HCT116 (cell line): ENCODE measurements at regions not wholly inside any gene's neighbourhood (a gene's known extent, or its start where the extent isn't known, plus 50 kb on each side); places are given as distances from the start of the nearest gene placed in this dataset.

ENCODE experiments used
- ATAC-seq: fragments of 200-7000 bp; cut with Tn5 transposase; 2 replicates; pipeline ENCODE4 v1.9.1; 2020; ENCODE audit warnings: mild to moderate bottlenecking, moderate library complexity
- BruUV-seq: library from RNA; stranded (reverse); fragments of 400-500 nt; replicated peaks from 2 replicates; lab custom pipeline; 2021; lab: Mats Ljungman, UMichigan
- CTCF ChIA-PET: fragments of 300-600 bp; sonication (Branson Sonifier 250); formaldehyde crosslinking; loops from one replicate; lab custom pipeline; 2021; ENCODE audit warnings: antibody characterized with exemption; lab: Charles Lee
- POLR2A ChIA-PET: fragments of 300-600, 350-600 bp; sonication (Branson Sonifier 250); formaldehyde crosslinking; loops from one replicate; lab custom pipeline; 2021; ENCODE audit warnings: antibody characterized with exemption; lab: Charles Lee
- RAD21 ChIA-PET, 2 experiments: fragments of 300-600 bp; sonication (Branson Sonifier 250); formaldehyde crosslinking; loops; one replicate each; lab custom pipeline; 2023; ENCODE audit warnings: low total read pairs in 2 of 2; ENCODE audit not compliant: uncharacterized antibody in 2 of 2, unreplicated experiment in 2 of 2, low non-redundant PET in 1 of 2; lab: Charles Lee
- DNase-seq: peaks from one replicate; pipeline ENCODE4 v3.0.0-alpha.2; 2010; ENCODE audit warnings: low read depth, low spot score
- H2AFZ ChIP-seq: fragments of 200-600 bp; shearing (Covaris generic), sonication (generic); 2 replicates; pipeline ENCODE4 v1.6.1; 2017; ENCODE audit warnings: low read depth, mixed run types, mixed read lengths, antibody characterized with exemption, low read length; ENCODE audit not compliant: poor library complexity, severe bottlenecking
- H3K27ac ChIP-seq: 2 replicates; pipeline ENCODE4 v1.5.1; 2012; ENCODE audit warnings: low read depth, low read length
- H3K27me3 ChIP-seq: fragments of 200-600 bp; sonication (generic); 2 replicates; pipeline ENCODE4 v1.6.1; 2016; ENCODE audit warnings: mixed run types, low read length, mixed read lengths; ENCODE audit not compliant: insufficient read depth
- H3K36me3 ChIP-seq, 2 experiments: fragments of 200-500 bp in 1 of 2; fragments of 200-600 bp in 1 of 2; sonication (Bioruptor generic) in 1 of 2; sonication (generic) in 1 of 2; 2 replicates each; pipeline versions ENCODE4 v1.5.1 to v1.6.1; 2014 to 2016; ENCODE audit warnings: low read length in 2 of 2, inconsistent platforms in 1 of 2, mixed read lengths in 1 of 2, mixed run types in 1 of 2; ENCODE audit not compliant: insufficient read depth in 2 of 2, control insufficient read depth in 1 of 2
- H3K4me1 ChIP-seq, 2 experiments: fragments of 200-600 bp in 1 of 2; sonication (generic) in 1 of 2; 2 replicates each; pipeline versions ENCODE4 v1.5.1 to v1.6.1; 2012 to 2017; ENCODE audit warnings: low read length in 2 of 2, inconsistent platforms in 1 of 2, mild to moderate bottlenecking in 1 of 2, mixed read lengths in 1 of 2, mixed run types in 1 of 2, moderate library complexity in 1 of 2; ENCODE audit not compliant: insufficient read depth in 2 of 2, control insufficient read depth in 1 of 2
- H3K4me2 ChIP-seq: fragments of 200-600 bp; sonication (generic); 2 replicates; pipeline ENCODE4 v1.6.1; 2017; ENCODE audit warnings: mixed run types, low read length, mixed read lengths
- H3K4me3 ChIP-seq, 2 experiments: fragments of 200-600 bp in 1 of 2; sonication (generic) in 1 of 2; replicated peaks in 1 of 2; 2 replicates each; pipeline ENCODE4 v1.5.1; 2011 to 2016; ENCODE audit warnings: low read length in 2 of 2, control low read depth in 1 of 2, low read depth in 1 of 2, mild to moderate bottlenecking in 1 of 2, mixed read lengths in 1 of 2, mixed run types in 1 of 2
- H3K79me2 ChIP-seq: fragments of 200-600 bp; sonication (generic); 2 replicates; pipeline ENCODE4 v1.6.1; 2017; ENCODE audit warnings: mild to moderate bottlenecking, mixed run types, low read length, moderate library complexity, mixed read lengths; ENCODE audit not compliant: insufficient read depth
- H3K9ac ChIP-seq: fragments of 200-600 bp; sonication (generic); 2 replicates; pipeline ENCODE4 v1.6.1; 2016; ENCODE audit warnings: low read length, mixed read lengths
- H3K9me2 ChIP-seq: fragments of 200-600 bp; sonication (generic), shearing (Covaris generic); 2 replicates; pipeline ENCODE4 v1.6.1; 2017; ENCODE audit warnings: mixed run types, mild to moderate bottlenecking, moderate library complexity; ENCODE audit not compliant: insufficient read depth
- H3K9me3 ChIP-seq, 2 experiments: fragments of 200-500 bp in 1 of 2; fragments of 200-600 bp in 1 of 2; sonication (Bioruptor generic) in 1 of 2; sonication (generic) in 1 of 2; 2 replicates each; pipeline ENCODE4 v1.6.1; 2014 to 2017; ENCODE audit warnings: low read length in 2 of 2, mixed read lengths in 2 of 2, inconsistent platforms in 1 of 2, low read depth in 1 of 2, mild to moderate bottlenecking in 1 of 2, mixed run types in 1 of 2, moderate library complexity in 1 of 2; ENCODE audit not compliant: control insufficient read depth in 1 of 2, insufficient read depth in 1 of 2
- H4K20me1 ChIP-seq: fragments of 200-600 bp; sonication (generic), shearing (Covaris generic); 2 replicates; pipeline ENCODE4 v1.6.1; 2017; ENCODE audit warnings: mixed run types, mild to moderate bottlenecking, moderate library complexity; ENCODE audit not compliant: insufficient read depth
- ATF3 ChIP-seq: IDR thresholded peaks from 2 replicates; pipeline ENCODE4 v1.6.1; 2012
- CBX3 ChIP-seq: IDR thresholded peaks from 2 replicates; pipeline ENCODE4 v1.6.1; 2012; ENCODE audit warnings: low read depth
- EGR1 ChIP-seq: IDR thresholded peaks from 2 replicates; pipeline ENCODE4 v1.6.1; 2012; ENCODE audit warnings: low read depth
- ELF1 ChIP-seq: IDR thresholded peaks from 2 replicates; pipeline ENCODE4 v1.6.1; 2012; ENCODE audit warnings: low read depth, borderline replicate concordance
- EZH2 ChIP-seq: fragments of 200-600 bp; sonication (generic); IDR thresholded peaks from 2 replicates; pipeline ENCODE4 v1.6.1; 2017; ENCODE audit warnings: antibody characterized with exemption, mixed run types
- EZH2phosphoT487 ChIP-seq: fragments of 200-600 bp; IDR thresholded peaks from 2 replicates; pipeline ENCODE4 v1.6.1; 2018; ENCODE audit warnings: antibody characterized with exemption, borderline replicate concordance
- FOSL1 ChIP-seq: IDR thresholded peaks from 2 replicates; pipeline ENCODE4 v1.6.1; 2012; ENCODE audit warnings: low read depth
- JUND ChIP-seq: IDR thresholded peaks from 2 replicates; pipeline ENCODE4 v1.6.1; 2012
- RAD21 ChIP-seq: IDR thresholded peaks from 2 replicates; pipeline ENCODE4 v1.6.1; 2012; ENCODE audit warnings: low read depth, mild to moderate bottlenecking
- SP1 ChIP-seq: IDR thresholded peaks from 2 replicates; pipeline ENCODE4 v1.6.1; 2012; ENCODE audit warnings: low read depth
- TCF7L2 ChIP-seq: IDR thresholded peaks from 2 replicates; pipeline ENCODE4 v1.7.0; 2011; ENCODE audit warnings: borderline replicate concordance, inconsistent platforms; ENCODE audit not compliant: insufficient read depth, insufficient read length; ENCODE audit errors: extremely low read depth
- YY1 ChIP-seq: IDR thresholded peaks from 2 replicates; pipeline ENCODE4 v1.6.1; 2011; ENCODE audit warnings: low read length, low read depth, moderate library complexity, mild to moderate bottlenecking; ENCODE audit not compliant: insufficient replicate concordance; ENCODE audit errors: extremely low read depth
- ZBTB33 ChIP-seq: IDR thresholded peaks from 2 replicates; pipeline ENCODE4 v1.6.1; 2011; ENCODE audit warnings: mild to moderate bottlenecking, low read length, moderate library complexity; ENCODE audit not compliant: insufficient replicate concordance; ENCODE audit errors: extremely low read depth
- ZFX ChIP-seq: fragments of 450-650 bp; IDR thresholded peaks from 2 replicates; pipeline ENCODE4 v1.6.1; 2017
- ZNF274 ChIP-seq: fragments of 200-500 bp; sonication (Bioruptor generic); IDR thresholded peaks from 2 replicates; pipeline ENCODE4 v1.6.1; 2014; ENCODE audit warnings: mild to moderate bottlenecking, low read depth, low read length, inconsistent platforms
- intact Hi-C: fragments of 100-400 bp; cut with micrococcal nuclease; formaldehyde crosslinking; loops from 2 replicates; pipeline ENCODE4 v1.10.0; 2022

- no peaks in the 10 kb centered on the region for H3K27me3 ChIP-seq
- DNase-seq (no peak), ATAC-seq (no peak)
- no peak overlapping the region for H3K27ac ChIP-seq
- H3K4me3 ChIP-seq = no peak overlapping the region
- H2AFZ ChIP-seq = no peak overlapping the region
- H3K9me2 ChIP-seq = no peaks in the 10 kb centered on the region
- CTCF ChIA-PET = no interaction called here
- H3K36me3 ChIP-seq = no peaks in the 10 kb centered on the region
- no peaks in the 10 kb centered on the region for H3K9me3 ChIP-seq
- H3K4me2 ChIP-seq = no peak overlapping the region
- H3K79me2 ChIP-seq = no peaks in the 10 kb centered on the region
- no peak overlapping the region for H3K9ac ChIP-seq
- POLR2A ChIA-PET = no interaction called here
- RAD21 ChIA-PET = no interaction called here
- peaks cover 0 to 11% of the 10 kb centered on the region in 2 experiments; a peak in 1 of 4 replicates for H3K4me1 ChIP-seq
- no TSS peak for BruUV-seq
- intact Hi-C loops = no loop called here
- TF ChIP-seq TCF7L2 (no peak), ELF1 (no peak), JUND (no peak), SP1 (no peak), EZH2phosphoT487 (no peak), CBX3 (no peak), FOSL1 (no peak), ATF3 (no peak), EZH2 (no peak), ZFX (no peak), ZNF274 (no peak), RAD21 (no peak), ZBTB33 (no peak), YY1 (no peak), EGR1 (no peak)
- no peaks in the 10 kb centered on the region for H4K20me1 ChIP-seq
Measured at GRCh38 chr14:65336191-65336591, 76.3 kb upstream of the FUT8 start.
